ENCODE measurements at regions not wholly inside any gene's neighbourhood (a gene's known extent, or its start where the extent isn't known, plus 50 kb on each side); places are given as distances from the start of the nearest gene placed in this dataset.

DNA sequence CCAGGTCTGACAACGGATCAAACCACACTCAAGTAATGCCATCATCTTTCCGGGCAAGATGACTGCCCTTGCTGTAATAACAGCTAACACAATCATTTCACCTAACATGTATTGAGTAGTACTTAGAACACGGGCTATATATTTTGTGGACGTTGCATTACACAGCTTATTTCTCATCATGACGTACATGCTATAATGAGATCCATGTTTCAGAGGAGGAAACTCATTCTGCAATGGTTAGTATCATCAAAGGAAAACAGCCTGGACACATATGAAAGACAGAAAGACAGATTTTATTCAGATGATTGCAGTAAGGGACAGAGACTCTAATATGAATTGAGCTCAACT, 446.7 kb downstream of the HS3ST3B1 start:
- Histone ChIP-seq H3K36me3 (ENCODE audit: control insufficient read depth, insufficient read depth, low read length) (no peaks in the 10 kb centered on the region), H3K4me3 (ENCODE audit: low read depth, low read length) (no peak overlapping the region), H3K27me3 (ENCODE audit: control insufficient read depth, insufficient read depth, low read length) (no peaks in the 10 kb centered on the region)
- TF ChIP-seq, protein P1, sequence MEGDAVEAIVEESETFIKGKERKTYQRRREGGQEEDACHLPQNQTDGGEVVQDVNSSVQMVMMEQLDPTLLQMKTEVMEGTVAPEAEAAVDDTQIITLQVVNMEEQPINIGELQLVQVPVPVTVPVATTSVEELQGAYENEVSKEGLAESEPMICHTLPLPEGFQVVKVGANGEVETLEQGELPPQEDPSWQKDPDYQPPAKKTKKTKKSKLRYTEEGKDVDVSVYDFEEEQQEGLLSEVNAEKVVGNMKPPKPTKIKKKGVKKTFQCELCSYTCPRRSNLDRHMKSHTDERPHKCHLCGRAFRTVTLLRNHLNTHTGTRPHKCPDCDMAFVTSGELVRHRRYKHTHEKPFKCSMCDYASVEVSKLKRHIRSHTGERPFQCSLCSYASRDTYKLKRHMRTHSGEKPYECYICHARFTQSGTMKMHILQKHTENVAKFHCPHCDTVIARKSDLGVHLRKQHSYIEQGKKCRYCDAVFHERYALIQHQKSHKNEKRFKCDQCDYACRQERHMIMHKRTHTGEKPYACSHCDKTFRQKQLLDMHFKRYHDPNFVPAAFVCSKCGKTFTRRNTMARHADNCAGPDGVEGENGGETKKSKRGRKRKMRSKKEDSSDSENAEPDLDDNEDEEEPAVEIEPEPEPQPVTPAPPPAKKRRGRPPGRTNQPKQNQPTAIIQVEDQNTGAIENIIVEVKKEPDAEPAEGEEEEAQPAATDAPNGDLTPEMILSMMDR (IDR thresholded peaks at IDR 0.05; ENCODE audit: insufficient read depth, low read length, severe bottlenecking), result no peak
- FAIRE-seq (no peak), DNase-seq (ENCODE audit: low read depth) (no peak)

DNA sequence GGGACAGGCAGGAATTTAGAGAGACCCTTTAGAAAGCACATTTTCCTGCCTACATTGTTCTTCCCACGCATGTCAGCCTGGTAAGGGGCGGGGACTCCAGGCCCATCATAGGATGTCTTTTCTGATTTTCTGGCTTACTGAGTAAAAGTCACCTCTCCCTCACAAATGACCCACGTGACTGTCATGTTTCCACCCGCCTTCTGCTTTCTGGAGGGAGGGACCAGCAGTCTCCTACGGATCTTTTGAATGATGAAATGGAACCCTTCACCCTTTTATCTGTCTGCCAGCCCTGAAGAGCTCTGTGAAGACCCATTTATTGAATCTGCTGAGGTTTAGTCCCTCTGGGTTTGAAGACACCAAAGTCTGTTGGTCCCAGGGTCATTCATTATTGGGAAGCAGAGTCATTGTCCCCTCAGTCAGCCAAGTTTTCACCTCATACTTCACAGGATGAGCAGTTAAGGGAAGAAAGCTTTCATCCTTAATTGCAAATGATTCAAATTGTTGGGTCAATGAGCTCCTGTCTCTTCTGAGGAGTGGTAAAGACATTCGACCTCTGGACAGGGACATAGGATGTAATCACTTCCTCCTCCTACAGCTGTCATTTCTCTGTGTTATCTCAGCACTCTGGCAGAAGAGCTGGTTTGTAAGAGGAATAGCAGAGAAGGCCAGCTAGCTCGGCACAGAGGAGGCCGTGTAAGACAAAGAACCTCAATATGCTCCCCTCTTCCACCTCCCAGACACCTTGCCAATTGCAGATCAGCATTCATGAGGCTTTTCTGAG, 446.1 kb downstream of the HS3ST3B1 start:
- no peak for FAIRE-seq
- Histone ChIP-seq H3K4me3 (ENCODE audit: low read depth, low read length) (no peak overlapping the region), H3K27me3 (ENCODE audit: control insufficient read depth, insufficient read depth, low read length) (no peaks in the 10 kb centered on the region), H3K36me3 (ENCODE audit: control insufficient read depth, insufficient read depth, low read length) (no peaks in the 10 kb centered on the region)
- no peak for DNase-seq (ENCODE audit: low read depth)
- TF ChIP-seq, protein P1 (IDR thresholded peaks at IDR 0.05; ENCODE audit: insufficient read depth, low read length, severe bottlenecking), result no peak

DNA sequence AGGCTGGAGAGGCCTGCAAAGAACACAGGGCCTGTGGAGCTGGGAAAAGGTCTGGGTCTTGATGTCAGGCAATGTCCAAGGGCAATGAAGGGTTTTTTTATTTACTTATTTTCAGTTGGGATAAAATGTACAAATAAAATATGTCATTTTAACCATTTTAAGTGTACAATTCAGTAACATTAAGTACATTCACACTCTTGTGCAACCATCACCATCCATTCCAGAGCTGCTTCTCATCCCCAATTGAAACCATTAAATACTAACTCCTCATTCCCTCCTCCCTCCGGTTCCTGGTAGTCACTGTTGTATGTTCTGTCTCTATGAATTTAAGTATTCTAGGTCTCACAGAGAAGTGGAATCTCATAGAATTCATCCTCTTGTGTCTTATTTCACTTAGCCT, 444.7 kb downstream of the HS3ST3B1 start:
- Histone ChIP-seq H3K36me3 (ENCODE audit: control insufficient read depth, insufficient read depth, low read length) (no peaks in the 10 kb centered on the region), H3K27me3 (ENCODE audit: control insufficient read depth, insufficient read depth, low read length) (no peaks in the 10 kb centered on the region), H3K4me3 (ENCODE audit: low read depth, low read length) (no peak overlapping the region)
- DNase-seq (ENCODE audit: low read depth), result peak; percentile 52
- TF ChIP-seq, protein P1 (IDR thresholded peaks at IDR 0.05; ENCODE audit: insufficient read depth, low read length, severe bottlenecking), result no peak
- no peak for FAIRE-seq

DNA sequence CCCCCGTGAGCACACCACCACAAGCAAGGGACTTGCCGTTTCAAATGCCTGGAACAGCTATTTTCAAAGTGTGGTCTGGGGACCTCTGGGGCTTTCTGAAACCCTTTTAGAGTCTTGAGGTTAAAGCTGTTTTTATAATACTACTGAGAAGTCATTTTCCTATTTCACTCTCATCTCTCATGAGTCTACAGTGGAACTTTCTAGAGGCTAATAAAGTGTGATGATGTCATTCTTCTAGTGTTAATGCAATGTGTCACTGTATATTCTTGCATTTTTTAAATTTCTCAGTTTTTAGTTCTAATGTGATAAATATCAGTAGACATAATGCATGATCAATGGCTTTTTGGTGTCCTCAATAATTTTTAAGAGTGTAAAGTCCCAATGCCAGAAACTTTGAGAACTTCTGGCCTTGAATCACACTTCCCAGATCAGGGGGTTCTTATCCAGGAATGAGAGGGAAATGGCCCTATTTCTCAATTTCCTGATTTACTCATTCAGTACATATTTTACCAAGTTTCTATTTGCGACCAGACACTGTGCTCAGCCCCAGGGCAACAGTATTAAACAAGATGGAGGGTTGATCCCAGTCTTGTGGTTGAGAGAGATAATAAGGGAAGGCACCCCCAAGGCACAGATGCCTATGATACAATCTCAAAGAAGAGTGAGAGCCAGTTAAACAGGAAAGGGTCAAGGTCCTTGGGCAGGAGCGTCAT, 444.0 kb downstream of the HS3ST3B1 start:
- H3K36me3 ChIP-seq (ENCODE audit: control insufficient read depth, insufficient read depth, low read length), result no peaks in the 10 kb centered on the region
- no peak for FAIRE-seq
- peak; percentile 86 for DNase-seq (ENCODE audit: low read depth)
- TF ChIP-seq, protein P1 (IDR thresholded peaks at IDR 0.05; ENCODE audit: insufficient read depth, low read length, severe bottlenecking), result no peak
- no peaks in the 10 kb centered on the region for H3K27me3 ChIP-seq (ENCODE audit: control insufficient read depth, insufficient read depth, low read length)
- no peak overlapping the region for H3K4me3 ChIP-seq (ENCODE audit: low read depth, low read length)

DNA sequence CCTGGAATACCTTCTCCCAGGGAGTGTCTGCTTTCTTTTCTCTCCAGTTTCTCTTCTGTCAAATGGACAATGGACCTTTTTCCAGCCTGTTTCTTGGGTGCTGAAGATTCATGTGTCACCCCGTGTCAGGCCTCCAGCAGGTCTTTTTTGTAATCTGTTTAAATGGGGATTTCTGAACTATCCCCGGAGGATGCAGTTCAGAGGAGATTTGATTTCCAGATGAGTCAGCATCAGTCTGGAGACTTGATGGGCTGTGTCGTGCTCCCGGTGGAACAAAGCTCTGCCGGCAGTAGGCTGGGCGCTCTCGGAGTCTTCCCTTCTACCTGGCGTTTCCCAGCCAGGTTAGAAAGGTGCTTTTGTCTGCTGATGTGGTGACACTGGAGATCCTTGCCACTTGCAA, 440.6 kb downstream of the HS3ST3B1 start:
- H3K4me3 ChIP-seq (ENCODE audit: low read depth, low read length), result no peak overlapping the region
- DNase-seq (ENCODE audit: low read depth) (peak; percentile 71), FAIRE-seq (no peak)
- TF ChIP-seq, protein P1 (IDR thresholded peaks at IDR 0.05; ENCODE audit: insufficient read depth, low read length, severe bottlenecking), result no peak
- no peaks in the 10 kb centered on the region for H3K36me3 ChIP-seq (ENCODE audit: control insufficient read depth, insufficient read depth, low read length)
- no peaks in the 10 kb centered on the region for H3K27me3 ChIP-seq (ENCODE audit: control insufficient read depth, insufficient read depth, low read length)

All from bronchial epithelial cell (primary cell).